Fibroblast of skin of left biceps (primary cell): ENCODE measurements at regions not wholly inside any gene's neighbourhood (a gene's known extent, or its start where the extent isn't known, plus 50 kb on each side); places are given as distances from the start of the nearest gene placed in this dataset.
A peak's percentile ranks its signal among the peaks of the same experiment; 100 is the strongest.
"Not testable (repeated sequence)": the region's sequence is repeated elsewhere in the genome, so short reads cannot be mapped to it uniquely, and the experiment has no call there.

Experiments
- DNase-seq, 2 experiments: peaks; one replicate each; pipeline ENCODE4 v3.0.0-alpha.2; 2013; ENCODE audit warnings: low read depth in 2 of 2

DNA sequence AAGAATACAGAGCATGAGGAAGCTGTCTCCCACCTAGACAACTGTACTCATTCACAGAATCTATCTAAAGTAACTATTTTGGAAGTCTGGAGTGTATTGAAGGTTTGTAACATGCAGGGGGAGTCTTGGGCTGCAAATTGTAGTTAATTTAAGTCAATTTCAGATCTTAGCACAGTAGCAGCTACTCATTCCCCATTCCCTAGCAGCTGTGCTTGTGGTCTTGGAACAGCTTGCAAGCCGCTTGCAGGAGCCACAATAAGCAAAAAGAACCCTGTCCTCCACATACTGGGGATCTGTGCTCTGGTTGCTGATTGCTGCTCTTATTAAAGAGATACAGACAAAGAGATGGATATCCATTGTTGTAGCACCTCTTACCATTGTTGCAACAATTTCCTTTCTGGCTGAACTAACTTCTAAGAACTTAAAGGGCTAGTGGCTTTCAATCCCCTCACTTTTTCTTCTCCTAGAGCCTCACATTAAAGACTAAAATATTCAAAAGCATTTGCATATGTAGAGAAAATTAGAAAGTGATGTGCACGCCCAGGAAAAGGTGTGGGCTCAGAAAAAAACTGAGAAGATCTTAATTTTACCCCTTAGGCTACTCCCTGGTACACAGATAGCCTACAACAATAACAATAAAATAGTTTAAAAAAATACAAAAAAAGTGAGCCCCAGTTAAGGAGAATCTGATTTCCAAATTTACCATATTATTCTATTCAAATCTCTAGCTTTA is 1775.1 kb upstream of the PIK3C3 start:
- no peak for DNase-seq

DNA sequence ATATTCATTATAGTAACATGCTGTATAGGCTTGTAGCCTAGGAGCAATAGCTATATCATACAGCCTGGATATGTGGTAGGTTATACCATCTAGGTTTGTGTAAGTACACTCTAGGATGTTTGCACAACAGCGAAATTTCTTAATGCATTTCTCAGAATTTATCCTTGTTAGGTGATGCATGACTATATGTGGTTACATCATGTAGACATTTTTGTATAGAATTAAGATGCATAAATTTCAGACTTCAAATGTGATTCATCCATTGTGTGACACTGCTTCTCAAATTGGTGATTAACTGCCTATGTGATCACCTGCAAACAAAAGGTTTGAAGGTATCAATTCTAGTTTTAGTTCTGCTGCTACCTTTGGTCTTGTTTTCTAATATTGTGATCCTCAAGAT is 1787.0 kb upstream of the PIK3C3 start:
- no peak for DNase-seq

DNA sequence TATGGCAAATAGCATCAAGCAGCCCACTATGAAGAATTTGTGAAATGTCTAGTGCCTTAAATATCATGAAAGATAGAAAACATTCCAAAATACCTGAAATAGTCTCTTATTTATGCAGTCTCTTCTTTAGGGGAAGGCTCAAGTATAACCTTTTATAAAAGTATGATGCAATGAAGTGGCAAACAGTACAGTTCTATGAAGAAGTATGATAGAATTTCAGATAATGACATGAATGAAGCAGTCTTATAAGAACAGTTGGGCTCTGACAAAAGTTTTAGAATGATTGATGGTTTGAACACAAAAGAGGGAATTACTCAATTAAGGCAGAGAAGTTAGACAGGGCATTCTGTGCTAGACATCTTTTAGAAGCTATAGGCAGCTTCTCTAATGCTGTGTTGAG is 1791.8 kb upstream of the PIK3C3 start:
- DNase-seq: peak in 1 of 2 experiments; percentile 13

DNA sequence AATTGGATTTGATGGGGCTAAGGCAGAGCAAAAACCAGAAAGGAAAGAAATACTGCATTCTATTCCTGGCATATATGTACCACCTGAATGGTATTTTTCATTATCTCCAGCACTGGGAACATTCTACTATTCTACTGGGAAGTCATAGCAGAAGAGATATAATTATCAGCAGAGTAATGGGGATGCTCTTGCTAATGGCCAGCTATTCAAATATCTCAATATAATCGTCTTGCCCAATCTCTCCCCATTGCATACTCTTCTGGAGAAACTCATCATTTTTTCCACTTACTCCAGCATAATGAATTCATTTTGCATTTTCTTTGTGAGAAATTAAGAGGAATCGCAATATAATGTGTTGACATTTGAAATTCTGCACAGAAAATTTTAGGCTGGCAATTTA is 1794.7 kb upstream of the PIK3C3 start:
- DNase-seq: no peak

DNA sequence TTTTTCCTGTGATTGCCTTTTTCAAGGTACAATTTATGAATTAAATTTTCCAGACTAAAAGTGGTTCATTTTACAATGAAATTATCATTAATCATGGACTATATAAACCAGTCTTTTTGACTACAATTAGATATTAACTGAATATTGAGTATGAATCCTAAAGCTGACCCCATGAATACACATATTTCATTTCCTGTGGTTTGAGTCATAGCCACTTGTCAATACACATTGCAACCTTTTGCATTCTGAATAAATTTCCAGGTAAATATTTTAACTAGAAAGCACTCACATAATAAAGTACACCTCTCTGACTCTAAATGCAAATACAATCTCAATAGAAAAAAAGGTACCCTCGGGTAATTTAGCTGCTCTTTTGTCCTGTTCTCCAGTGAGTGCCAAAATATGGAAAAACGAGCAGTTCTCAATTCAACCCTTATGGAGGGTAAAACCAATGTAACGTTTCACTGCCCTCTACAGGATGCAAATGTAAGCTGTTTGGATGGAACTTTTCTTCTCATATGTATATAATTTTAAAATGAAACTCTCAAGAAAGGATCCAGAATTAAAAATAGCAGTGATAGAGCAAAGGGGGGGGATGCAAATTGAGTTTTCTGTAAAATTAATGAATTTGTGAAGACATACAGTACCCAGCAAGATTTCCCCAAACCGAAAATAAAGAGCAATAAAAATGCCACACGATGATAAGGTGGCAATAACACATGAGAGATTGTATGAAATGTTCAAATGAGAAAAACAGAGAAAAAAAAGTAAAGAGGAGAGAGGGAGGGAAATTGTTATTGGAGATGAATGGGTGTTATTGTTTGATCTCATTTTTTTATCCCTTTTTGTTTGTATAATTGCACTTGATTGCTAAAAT is 1795.7 kb upstream of the PIK3C3 start:
- peak in 1 of 2 experiments; percentile 13 for DNase-seq

DNA sequence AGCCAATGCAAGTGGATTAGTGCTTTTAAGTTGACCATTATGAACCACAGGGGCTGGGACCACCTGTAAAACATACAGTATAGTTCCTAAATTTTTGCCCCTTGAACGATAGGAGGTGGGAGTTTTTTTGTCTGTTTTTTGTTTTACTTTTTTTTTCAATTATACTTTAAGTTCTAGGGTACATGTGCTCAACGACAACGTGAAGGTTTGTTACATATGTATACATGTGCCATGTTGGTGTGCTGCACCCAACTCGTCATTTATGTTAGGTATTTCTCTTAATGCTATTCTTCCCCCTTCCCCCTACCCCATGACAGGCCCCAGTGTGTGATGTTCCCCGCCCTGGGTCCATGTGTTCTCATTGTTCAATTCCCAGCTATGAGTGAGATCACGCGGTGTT is 1797.9 kb upstream of the PIK3C3 start:
- no peak for DNase-seq

- no peak for DNase-seq
Measured at GRCh38 chr18:40152859-40153258, 1802.2 kb upstream of the PIK3C3 start.

GRCh38 chr18:40148960-40149359 is 1806.1 kb upstream of the PIK3C3 start:
- DNase-seq: no peak

GRCh38 chr18:40133253-40133652 is 1821.8 kb upstream of the PIK3C3 start:
- no peak for DNase-seq

DNA sequence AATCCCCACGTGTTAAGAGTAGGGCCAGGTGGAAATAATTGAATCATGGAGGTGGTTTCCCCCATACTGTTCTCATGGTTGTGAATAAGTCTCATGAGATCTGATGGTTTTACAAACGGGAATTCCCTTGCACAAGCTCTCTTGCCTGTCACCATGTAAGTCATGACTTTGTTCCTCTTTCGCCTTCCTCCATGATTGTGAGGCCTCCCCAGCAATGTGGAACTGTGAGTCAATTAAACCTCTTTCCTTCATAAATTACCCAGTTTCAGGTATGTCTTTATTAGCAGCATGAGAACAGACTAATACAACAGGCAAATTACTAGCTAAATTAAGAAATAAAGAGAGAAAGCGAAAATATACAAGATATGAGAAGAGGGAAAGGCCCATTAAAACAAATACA is 1822.6 kb upstream of the PIK3C3 start:
- not testable (repeated sequence) for DNase-seq

GRCh38 chr18:40124107-40124506 is 1830.9 kb upstream of the PIK3C3 start:
- DNase-seq: peak; percentile 8 to 10

GRCh38 chr18:40120796-40121391 is 1834.1 kb upstream of the PIK3C3 start:
- no peak for DNase-seq

DNA sequence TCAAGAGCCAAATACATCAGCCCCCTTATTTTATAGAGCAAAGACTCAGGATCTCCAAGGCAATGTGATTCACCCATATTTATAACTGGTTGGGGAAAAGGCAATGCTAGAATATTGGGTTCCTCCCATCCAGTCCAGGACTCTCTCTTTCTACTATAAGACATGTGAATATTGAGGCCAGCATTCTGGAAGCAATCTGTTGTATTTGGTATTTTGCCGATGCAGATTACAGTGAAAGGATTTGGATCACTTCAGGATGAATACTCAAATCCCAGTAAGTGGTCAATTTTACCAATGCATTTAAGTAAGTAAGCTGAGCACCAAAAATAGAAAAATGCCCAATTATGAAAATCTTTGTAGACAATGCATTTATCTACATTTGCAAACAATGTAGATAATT is 1834.7 kb upstream of the PIK3C3 start:
- no peak for DNase-seq

- DNase-seq: not testable (repeated sequence)
Measured at GRCh38 chr18:40119581-40119980, 1835.5 kb upstream of the PIK3C3 start.

DNA sequence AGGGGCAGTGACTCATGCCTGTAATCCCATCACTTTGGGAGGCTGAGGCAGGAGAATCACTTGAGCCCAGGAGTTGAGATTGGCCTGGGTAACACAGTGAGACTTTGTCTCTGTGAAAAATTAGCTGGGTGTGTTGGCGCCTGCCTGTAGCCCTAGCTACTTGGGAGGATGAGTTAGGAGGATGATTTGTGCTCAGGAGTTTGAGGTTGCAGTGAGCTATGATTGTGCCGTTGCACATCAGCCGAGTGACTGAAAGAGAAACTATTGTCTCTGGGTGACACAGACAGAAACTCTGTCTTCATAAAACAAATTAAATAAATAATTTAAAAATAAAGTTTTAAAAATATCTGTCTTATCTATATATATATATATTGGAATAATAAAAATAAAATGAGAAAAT is 1844.6 kb upstream of the PIK3C3 start:
- DNase-seq: no peak

DNA sequence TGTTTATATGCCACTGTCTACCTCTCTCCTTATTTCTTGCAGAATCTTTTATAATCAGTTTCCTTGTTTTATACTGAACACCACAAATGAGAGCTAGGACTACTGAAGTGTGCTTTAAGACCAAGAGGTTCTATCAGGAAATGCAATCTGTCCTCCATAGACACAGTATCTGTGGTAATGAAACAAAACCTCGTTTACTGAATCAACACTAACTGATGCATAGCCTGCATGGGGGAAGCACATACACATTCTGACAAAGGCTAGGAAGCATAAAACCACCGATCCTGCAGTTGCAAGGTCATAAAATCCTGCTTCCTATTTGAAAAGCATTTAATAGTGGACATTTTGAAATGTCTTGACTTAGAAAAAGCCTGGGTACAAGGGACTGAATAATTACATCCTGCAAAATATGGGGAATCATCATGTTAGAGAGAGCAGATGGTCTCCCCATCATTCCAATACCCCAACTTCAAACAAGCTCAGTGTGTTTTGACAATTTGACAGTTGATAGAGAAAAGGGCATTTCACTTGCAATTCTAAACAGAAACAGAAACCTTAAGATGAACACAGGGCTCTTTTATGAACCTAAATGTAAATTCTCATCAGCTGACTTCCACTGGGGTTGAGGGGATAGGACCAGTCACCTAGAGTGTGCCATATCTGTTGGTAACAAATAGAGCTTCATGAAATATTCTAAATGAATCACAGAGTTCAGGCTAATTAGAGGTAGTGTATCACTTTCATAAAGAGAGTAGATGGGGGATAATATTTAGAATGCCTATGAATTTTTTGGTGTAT is 1845.6 kb upstream of the PIK3C3 start:
- DNase-seq: no peak

DNA sequence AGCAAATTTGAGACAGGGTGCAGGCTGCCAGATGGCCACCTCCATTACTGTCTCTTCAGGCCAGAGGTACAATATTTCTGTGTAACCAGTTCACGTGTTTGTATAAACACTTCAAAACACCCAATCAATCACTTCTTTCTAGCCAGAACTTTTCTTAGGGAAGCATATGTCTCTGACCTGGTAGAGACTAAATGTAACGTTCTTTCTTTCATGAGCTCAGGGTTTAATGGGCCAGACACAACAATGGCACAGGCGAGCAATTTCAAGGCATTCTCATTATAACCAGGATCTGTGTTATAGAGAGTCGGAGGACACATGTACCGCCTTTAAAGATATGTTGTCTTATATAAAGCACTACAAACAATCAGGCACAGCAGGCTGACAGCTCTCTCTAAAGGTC is 1846.4 kb upstream of the PIK3C3 start:
- no peak for DNase-seq

DNA sequence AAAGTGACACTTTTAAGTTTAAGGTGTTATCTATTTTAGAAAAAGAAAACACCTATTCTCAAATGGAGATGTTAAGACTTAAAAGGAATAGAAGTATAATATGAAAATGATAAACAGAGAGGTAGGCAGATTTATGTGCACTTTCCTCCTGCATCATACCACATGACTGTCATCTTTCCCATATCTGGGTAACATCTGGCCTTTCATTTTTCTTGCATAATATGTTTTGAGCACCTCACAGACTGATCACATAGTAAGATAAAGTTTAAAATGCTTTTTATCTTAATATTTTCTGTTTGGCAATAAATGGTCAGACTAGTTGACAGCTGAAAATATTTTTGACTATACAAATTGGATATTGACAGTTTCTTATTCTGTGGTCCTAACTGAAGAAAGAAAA is 1852.1 kb upstream of the PIK3C3 start:
- no peak for DNase-seq

DNA sequence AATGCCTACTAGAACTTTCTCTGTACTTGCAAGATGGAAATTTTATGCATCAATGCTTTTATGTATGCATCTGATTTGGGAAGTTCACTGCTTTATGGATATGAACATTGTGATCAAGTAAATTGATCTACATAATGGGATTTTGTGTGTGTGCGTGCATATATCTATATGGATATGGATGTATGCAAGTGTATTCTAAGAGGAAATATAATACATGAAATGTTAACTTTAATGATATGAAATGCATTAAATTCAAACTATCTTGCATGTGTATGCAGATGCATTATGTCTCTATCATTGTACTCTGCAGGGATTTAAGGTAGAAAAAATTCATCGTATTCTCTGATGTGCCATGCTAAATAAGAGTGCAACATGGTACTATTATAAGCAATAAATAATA is 1855.4 kb upstream of the PIK3C3 start:
- DNase-seq: no peak

DNA sequence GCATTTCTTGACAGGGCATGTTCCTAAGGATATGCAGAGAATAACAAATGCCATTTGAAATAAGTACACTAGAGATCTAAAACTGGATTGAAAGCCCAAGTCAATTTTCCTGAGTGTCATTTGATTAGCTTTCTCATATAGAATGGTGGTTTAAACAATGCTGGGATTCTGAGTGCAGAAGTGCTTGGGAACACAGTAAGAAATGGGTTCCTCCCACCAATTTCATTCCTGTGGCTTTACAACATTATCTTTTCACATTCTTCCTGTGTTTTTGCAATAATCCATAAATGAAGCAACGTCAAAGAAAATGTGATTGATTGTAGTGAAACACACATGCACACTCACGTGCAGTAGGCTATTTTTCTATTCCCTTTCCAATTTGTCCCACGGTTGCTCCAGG is 1858.4 kb upstream of the PIK3C3 start:
- DNase-seq: peak in 1 of 2 experiments; percentile 13

DNA sequence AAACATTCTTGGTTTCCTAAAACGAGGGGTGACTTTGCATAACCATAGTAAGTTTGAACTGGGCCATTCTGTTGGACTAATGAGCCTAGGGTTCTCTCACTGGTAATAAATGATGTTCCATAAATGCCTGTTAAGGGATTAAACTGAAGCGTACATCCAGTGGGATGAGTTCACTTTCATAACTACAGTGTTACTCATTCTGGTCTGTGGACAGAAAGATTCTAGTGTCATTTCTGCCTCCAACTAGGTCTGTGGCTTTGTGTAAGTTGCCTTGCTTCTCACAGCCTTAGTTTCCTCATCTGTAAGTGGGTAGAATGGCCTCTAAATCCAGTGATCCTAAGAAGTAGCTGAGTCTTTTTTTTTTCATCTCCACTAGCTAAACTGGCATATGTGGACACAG is 1860.6 kb upstream of the PIK3C3 start:
- peak in 1 of 2 experiments; percentile 9 for DNase-seq

DNA sequence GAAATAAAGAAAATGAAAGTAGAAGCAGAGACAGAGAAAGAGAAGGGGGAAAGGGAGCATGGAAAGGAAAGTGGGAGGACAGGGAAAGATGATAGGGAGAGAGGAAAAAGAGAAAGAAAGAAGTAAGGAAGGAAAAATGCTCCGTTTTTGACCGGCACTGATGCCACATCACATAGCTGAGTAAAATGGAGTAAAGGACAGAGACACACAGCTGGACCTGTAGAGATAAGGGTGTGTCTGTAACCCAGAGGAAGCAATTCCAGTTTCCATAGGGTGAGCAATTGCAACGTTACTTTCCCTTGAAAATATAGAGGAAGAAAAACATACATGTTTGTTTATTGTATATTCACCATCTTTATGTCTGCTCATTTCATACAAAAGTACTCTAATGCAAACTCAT is 1866.9 kb upstream of the PIK3C3 start:
- no peak for DNase-seq
